ENCODE measurements at regions not wholly inside any gene's neighbourhood (a gene's known extent, or its start where the extent isn't known, plus 50 kb on each side); places are given as distances from the start of the nearest gene placed in this dataset.

DNA sequence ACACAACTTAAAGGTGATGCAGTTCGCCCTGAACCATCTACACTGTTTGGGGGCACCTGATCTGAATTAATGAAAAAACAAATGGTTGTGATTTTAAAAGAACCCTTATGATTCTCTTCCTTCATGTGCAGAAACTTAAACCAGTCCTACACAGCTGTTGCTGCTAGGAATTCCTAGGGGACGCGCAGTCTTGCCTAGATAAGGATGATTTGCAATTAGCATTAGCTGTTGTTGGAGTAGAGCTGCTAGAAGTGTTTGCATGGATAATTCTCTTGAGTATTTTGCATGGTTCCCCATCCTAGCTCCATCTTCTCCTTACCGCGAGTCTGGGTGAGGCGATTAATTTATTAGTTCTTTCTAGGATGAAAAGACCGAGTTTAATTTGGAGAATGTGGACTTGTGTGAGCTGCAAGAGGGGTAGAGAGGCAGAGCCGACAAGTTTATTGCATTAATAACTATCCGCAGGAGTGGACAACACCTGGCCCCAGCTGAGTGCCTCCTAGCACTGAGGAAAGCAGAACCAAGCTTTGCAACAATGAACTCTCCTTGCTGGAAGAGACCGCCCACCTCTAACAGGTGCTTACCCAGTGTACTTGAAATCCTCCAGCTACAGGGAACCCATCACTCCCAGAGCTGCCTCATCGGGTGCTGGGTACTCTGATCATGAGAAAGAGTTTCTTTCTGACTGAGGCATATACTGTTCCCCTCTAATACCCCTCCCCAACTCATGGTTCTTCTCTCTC is 75.0 kb upstream of the WNT7A start:
- DNase-seq = no peak

DNA sequence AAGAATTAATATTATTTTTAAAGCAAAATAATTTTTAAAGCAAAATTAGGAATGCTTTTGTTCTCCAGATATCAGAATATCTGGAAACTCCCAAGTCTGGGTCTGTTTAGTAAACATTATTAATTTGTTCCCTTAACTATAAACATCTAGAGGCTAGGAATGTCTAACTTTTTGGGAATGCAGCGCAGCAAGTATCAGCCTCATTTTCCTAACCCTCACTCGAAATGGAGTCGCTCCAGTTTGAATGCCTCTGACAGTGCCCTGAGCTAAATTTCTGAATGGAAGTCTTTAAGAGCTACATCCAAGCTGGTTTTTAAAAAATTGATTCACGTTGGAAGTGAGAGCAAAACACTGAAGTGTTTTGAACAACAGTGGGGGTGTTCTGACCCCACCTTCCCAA is 74.4 kb upstream of the WNT7A start:
- no peak for DNase-seq

DNA sequence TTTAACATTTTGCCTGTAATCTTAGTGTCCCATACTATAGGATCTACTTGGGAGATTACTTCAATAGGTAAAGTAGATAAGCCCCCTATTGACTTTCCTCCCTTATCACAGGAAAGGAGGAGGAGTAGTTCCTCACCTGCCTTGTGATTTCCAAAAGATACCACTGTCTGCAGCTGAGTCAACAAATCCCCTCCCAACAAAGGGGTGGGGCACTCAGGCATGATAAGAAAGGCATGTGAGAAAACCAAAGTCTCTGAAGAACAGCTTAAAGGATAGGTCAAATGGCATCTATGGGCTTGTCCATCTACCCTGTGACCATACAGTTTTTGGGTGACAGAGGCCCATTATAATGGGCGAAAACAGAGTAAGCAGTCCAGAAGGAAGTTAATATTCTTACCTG is 71.3 kb upstream of the WNT7A start:
- no peak for DNase-seq

DNA sequence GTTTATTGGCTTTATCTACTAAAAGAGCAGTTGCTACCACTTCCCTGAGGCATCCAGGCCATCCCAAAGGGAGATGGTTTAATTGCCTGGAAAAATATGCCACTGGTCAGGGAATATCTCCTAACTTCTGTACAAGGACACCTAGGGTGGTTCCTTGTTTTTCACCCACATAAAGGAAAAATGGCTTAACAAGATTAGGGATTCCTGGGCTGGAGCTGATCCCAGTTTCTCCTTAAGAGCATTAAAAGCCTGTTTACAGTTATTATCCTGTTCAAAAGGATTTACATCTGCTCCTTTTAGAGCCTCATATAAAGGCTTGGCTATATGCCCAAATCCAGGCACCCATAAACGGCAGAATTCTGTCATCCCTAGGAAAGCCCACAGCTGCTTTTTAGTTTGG is 70.2 kb upstream of the WNT7A start:
- DNase-seq = no peak

DNA sequence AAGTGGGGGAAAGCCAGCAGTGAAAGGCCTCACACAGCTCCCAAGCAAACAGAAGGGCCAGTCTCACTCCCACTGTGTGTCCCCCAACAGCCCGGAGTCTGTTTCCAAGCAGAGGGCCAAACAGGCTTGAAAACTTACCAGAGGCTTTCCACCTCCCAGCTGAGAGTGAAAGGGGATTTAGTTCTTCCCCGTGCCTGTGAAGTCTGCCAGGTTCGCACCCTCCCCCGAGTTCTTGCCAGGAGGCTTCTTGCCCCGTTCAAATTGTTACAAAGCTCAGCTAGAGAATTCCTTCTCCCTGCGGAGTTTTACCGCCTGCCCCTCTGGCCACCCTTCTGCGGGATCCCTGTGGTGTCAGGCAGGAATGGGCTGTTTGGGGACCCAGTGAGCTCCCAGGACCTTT is 68.0 kb upstream of the WNT7A start:
- no peak for DNase-seq

DNA sequence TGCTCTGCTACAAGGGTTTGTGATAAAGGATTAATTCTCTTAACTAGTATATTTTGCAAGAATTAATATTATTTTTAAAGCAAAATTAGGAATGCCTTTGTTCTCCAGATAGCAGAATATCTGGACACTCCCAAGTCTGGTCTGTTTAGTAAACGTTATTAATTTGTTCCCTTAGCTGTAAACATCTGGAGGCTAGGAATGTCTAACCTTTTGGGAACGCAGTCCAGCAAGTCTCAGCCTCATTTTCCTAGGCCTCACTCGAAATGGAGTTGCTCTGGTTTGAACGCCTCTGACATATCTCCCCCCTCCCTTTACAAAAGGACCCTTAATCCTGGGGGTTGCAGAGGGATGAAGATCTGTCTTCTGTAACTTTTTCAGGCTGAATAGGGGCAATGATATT is 59.3 kb upstream of the WNT7A start:
- DNase-seq = no peak

DNA sequence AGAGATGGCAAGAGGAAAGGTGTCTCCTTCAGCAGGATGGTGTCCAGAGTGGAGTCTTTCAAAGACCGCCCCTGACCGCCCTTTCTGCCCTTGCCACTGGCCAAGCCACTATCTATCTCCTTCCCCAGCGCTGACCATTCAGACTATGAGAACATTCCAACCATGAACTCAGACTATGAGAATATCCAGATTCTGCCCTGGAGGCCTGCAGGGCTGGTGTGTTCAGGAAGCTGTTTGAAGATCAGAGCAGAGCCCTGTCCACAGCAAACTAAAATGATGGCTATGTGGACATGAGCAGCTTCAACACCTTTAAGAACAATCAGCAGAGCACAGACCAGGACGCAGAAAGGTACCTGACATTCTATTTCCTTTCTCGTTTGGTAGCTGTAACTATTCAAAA is 57.3 kb upstream of the WNT7A start:
- DNase-seq = no peak

DNA sequence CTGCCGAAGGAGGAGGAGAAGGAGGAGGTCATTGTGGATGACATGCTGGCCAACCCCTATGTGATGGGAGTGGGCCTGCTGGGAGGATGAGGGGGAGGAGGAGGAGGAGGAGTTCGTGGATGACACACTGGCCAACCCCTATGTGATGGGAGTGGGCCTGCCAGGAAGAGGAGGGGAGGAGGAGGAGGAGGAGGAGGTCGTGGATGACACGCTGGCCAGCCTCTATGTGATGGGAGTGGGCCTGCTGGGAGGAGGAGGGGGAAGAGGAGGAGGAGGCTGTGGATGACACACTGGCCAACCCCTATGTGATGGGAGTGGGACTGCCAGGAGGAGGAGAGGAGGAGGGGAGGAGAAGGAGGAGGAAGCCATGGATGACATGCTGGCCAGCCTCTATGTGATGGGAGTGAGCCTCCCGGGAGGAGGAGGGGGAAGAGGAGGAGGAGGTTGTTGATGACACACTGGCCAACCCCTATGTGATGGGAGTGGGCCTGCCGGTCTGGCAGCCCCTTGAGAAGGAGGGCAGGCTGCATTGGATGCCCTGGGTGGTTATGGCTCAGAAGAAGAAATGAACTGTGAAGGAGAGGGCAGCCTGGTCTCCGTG is 55.7 kb upstream of the WNT7A start:
- no peak for DNase-seq

DNA sequence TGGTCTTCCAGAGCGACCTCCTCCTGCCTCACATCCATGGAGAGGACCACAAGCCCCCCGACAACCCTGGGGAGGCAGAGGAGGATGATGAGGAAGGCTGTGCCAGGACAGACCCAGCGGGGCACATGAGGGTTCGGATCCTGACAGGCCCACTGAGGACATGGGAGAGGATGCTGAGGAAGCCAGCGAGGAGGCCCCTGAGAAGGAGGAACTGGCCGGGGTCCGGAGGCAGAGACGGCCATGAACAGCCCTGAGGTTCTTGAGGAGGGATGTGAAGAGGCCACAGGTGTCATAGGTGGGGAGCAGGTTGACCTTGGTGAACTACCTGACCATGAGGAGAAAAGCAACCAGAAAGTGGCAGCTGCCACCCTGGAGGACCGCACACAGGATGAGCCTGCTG is 54.9 kb upstream of the WNT7A start:
- no peak for DNase-seq

DNA sequence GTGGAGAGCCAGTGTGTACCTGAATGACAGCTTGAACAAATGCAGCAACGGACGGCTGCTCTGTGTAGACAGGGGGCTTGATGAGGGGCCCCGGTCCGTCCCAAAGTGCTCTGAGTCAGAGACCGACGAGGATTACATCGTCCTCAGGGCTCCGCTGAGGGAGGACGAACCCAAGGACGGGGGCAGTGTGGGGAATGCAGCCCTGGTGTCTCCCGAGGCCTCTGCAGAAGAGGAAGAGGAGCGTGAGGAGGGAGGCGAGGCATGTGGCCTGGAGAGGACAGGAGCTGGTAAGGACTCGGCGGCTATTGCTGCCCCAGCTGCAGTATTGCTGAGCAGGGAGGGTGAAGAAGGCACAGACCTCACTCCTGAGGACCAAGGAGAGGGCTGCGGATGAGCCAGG is 54.4 kb upstream of the WNT7A start:
- DNase-seq = no peak

DNA sequence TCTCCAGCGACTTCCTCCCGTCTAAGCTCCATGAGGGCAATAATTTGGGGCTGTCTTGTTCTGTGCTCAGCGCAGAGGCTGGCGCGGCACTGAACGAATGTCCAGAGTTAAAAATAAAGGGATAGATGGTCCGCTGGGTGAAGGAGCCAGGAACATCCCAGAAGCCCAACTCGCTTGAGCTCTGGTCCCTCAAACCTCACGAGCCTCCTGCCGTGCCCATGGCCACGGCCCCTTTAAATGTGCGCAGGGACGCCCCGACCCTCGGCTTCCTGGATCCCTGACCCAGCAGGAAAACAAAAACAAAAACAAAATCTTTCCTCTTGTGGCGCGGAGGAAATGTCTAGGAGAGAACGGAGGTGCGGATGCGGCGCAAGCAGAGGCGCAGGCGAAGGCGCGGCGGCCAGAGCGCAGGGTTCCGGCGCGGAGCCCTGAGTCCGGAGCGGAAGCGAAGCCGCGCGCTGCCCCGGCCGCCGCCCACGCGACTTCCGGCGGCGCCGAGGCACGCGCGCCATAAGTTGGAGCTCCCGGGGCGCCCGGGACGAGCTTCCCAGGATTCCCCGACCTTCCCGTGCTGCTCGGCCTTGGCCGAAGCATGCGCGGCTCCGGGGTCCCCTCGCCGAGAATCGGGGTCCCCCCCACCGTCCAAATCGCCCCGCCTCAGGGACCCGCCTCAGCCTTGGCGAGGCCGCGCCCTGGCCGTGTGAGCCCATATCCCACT is 52.9 kb upstream of the WNT7A start:
- DNase-seq = peak; percentile 44

DNA sequence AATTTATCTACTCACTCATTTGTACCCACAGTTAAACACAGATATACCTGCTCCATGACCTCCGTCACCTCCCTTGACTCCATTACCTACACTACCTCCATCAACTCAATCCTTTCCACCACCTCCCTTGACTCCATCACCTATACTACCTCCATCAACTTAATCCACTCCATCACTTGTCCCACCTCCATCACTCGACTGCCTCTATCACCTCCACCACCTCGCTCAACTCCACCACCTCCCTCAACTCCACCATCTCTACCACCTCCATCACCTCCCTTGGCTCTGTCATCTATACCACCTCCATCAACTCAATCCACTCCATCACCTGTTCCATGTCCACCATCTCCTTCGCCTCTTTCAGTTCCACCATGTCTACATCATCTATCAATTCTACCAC is 51.3 kb upstream of the WNT7A start:
- no peak for DNase-seq
